ENCODE measurements at regions not wholly inside any gene's neighbourhood (a gene's known extent, or its start where the extent isn't known, plus 50 kb on each side); places are given as distances from the start of the nearest gene placed in this dataset.

GRCh38 chr11:32033067-32033466, 57.8 kb upstream of the RCN1 start:
- Histone ChIP-seq H3K79me2 (ENCODE audit: control insufficient read depth in 1 of 2, insufficient read depth in 2 of 2, low read length in 2 of 2) (no peaks in the 10 kb centered on the region), H3K23me2 (ENCODE audit: low read depth, low read length) (no peaks in the 10 kb centered on the region), H3K4ac (replicated peaks; ENCODE audit: insufficient read length, low read depth, low read length) (no peak overlapping the region), H4K5ac (ENCODE audit: insufficient read length, low read depth, low read length) (no peak overlapping the region), H3K9me3 (ENCODE audit: insufficient read depth in 2 of 2, low read depth in 1 of 2, low read length in 1 of 2) (no peaks in the 10 kb centered on the region), H3K9ac (replicated peaks in 1 of 4; ENCODE audit: extremely low read depth in 1 of 4, low read depth in 3 of 4, low read length in 3 of 4) (no peak overlapping the region), H4K20me1 (replicated peaks in 1 of 2; ENCODE audit: control insufficient read depth in 1 of 2, insufficient read depth in 2 of 2, low read length in 2 of 2) (no peaks in the 10 kb centered on the region), H3K27me3 (replicated peaks in 1 of 4; ENCODE audit: control insufficient read depth in 3 of 4, extremely low read depth in 1 of 4, insufficient read depth in 3 of 4, low read length in 3 of 4) (peaks cover 0 to 1% (median 0%) of the 10 kb centered on the region in 4 experiments; a peak in 1 of 7 replicates), H2BK15ac (ENCODE audit: low read length) (no peak overlapping the region), H4K8ac (ENCODE audit: extremely low read depth, insufficient read depth, low read length) (no peak overlapping the region), H3K4me1 (replicated peaks in 1 of 4; ENCODE audit: control insufficient read depth in 3 of 4, insufficient read depth in 4 of 4, low read length in 3 of 4) (no peaks in the 10 kb centered on the region), H3K18ac (ENCODE audit: extremely low read depth, low read length) (no peak overlapping the region), H2AFZ (ENCODE audit: low read length) (no peak overlapping the region), H2BK120ac (replicated peaks; ENCODE audit: low read depth, low read length) (no peak overlapping the region), H3K14ac (ENCODE audit: insufficient read length) (no peak overlapping the region), H3K36me3 (ENCODE audit: control insufficient read depth in 2 of 4, insufficient read depth in 4 of 4, low read length in 3 of 4) (no peaks in the 10 kb centered on the region), H3K79me1 (ENCODE audit: low read depth, low read length) (no peaks in the 10 kb centered on the region), H3K56ac (replicated peaks; ENCODE audit: insufficient read length, low read depth, low read length) (no peak overlapping the region), H3K27ac (ENCODE audit: low read depth, low read length) (no peak overlapping the region), H2AK5ac (ENCODE audit: low read depth, low read length) (no peak overlapping the region), H3K4me3 (ENCODE audit: extremely low read depth in 1 of 4, insufficient read depth in 2 of 4, low read depth in 3 of 4, low read length in 4 of 4) (no peak overlapping the region), H2BK5ac (ENCODE audit: low read depth, low read length) (no peak overlapping the region), H3K23ac (ENCODE audit: insufficient read length) (no peak overlapping the region), H2BK12ac (ENCODE audit: low read depth, low read length) (no peak overlapping the region), H4K91ac (replicated peaks; ENCODE audit: insufficient read length, low read length) (no peak overlapping the region), H3K4me2 (ENCODE audit: insufficient read depth in 1 of 2, low read depth in 2 of 2, low read length in 2 of 2) (no peak overlapping the region), H2BK20ac (ENCODE audit: low read length) (no peak overlapping the region)
- no peak for FAIRE-seq
- ChIA-PET POLR2A (ENCODE audit: partially characterized antibody) (no interaction called here), CTCF (ENCODE audit: partially characterized antibody) (interaction anchor here (1.0 to 1.6 kb wide), 2 partner anchors 26 to 143 kb away, joined by 3 to 4 read pairs; no protein-coding TSS in a partner anchor)
- TF ChIP-seq JUN (IDR thresholded peaks at IDR 0.05; ENCODE audit: low read depth, low read length) (no peak), ASH2L (IDR thresholded peaks at IDR 0.05; ENCODE audit: low read length) (no peak), SP4 (IDR thresholded peaks at IDR 0.05; ENCODE audit: low read length) (no peak), EP300 (IDR thresholded peaks at IDR 0.05; ENCODE audit: borderline replicate concordance in 1 of 2, low read depth in 2 of 2, low read length in 2 of 2) (no peak), CBX8 (IDR thresholded peaks at IDR 0.05; ENCODE audit: borderline replicate concordance, low read depth, low read length) (no peak), YY1 (IDR thresholded peaks at IDR 0.05; ENCODE audit: low read depth, low read length) (no peak), TCF12 (IDR thresholded peaks at IDR 0.05; ENCODE audit: low read depth, low read length) (no peak)
- 81% methylated on average over 2 of the region's 2 CpGs; no CpG with 5 or more reads in 1 of the 2 experiments for WGBS, 2 experiments (ENCODE audit: extremely low coverage in 1 of 2, insufficient coverage in 1 of 2, insufficient read length in 1 of 2, insufficient replicate concordance in 2 of 2, low coverage in 1 of 2, low lambda C conversion rate in 2 of 2, missing lambda C conversion rate in 1 of 2)
- DNase-seq (ENCODE audit: low read depth in 1 of 2, low spot score in 2 of 2): no peak

Data from H1 (cell line).